Stimulated activated CD8-positive, alpha-beta memory T cell treated with anti-CD3 and anti-CD28 coated beads, Interleukin-15, amount 100 ng/mL, for 48 hours (primary cell): ENCODE measurements at regions not wholly inside any gene's neighbourhood (a gene's known extent, or its start where the extent isn't known, plus 50 kb on each side); places are given as distances from the start of the nearest gene placed in this dataset.

Experiments
- DNase-seq, 2 donors: peaks; one replicate each; pipeline ENCODE4 v3.0.0-alpha.2; 2020; ENCODE audit warnings: low read depth in 2 of 2

DNA sequence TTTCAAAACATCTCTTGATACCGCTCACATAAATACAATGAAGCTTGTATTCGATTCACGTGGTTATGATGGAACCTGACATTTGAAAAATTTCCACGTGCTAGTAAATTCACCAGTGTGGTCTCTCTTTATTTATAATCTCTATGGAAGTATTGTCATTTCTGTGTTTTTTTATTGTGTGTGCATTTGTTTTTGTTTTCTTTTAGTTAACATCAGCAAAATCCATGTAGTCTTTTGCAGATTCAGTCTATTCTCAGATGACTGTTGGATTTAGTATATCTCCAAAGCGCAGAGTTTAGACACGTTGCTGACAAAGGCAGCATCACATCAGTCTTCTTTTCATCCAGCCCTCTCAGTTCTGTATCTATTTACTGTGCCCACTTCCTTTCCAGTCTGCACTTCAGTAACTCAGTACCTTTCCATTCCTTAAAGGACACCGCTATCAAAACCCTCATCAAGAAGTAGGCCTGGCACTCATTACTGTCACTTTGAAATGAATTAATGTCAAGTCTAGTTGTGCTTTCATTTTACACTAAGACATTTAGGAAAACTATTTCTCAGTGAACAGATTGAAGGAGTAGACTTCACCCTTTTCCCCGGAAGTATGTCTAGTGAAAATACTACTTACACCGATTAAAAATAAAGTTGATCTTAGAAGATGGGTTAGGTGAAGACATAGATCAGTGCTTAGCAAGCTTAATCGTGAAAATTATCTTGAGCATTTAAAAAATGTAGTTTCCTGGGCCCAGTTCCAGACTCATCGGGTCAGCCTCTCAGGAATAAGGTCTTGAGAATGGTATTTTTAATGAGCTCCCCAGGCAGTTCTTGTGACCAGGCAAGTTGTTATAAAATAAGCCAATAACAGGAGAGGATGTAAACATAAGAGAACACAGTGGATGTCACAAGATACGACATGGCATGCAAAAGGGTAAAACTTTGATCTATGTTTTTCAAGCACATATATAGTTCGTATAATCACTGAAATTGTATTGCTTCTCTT, 506.8 kb upstream of the ZEB2 start:
- no peak for DNase-seq

DNA sequence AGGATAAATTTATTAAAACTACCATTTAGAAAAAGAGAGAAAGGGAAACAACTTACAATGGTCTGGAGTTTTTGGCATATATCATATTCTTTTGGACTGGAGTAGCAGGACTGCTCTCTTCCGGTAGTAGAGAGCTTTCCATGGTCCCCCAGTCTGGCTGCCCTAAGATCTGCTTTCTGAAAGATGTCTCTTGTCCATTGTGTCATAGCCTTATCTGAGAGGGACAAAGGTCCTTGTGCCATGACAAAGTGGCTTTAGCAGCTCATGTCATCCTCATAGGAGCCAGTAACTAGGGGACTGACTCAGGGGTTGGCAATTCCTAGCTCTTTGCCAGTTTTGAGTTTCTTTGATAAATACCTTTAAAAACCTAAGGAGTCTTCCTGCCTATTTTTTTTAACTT, 505.5 kb upstream of the ZEB2 start:
- DNase-seq = no peak

GRCh38 chr2:145023334-145023934, 503.5 kb upstream of the ZEB2 start:
- no peak for DNase-seq

DNA sequence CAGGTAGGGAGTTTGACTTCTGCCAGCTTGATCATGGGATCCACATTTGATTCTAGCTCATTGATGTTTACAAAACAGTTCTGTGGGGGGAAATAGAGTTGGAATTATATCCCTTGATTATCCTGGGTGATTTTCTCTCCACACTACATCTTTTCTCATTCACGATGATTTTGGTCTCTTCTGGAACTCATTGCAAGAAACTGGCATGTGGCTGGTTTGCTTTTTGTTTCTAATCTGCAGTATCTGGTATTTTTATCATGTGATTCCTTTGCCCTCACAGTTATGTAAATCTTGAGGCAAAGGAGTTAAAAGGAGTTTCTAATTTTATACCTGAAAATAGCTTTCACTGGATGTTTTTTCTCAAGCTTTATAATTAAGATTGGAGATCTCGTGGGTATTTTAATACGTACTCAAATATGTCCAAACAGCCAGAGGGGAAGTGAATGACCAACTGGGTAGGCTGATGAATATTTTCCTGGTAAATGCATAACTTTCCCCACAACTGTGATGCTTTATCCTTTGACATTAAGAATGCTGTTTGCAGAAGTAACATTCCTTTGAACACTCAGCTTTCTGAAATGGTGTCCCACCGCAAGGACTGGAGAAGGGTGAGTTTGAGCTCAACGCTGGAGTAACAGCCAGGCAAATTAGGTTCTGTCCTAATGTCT, 502.9 kb upstream of the ZEB2 start:
- no peak for DNase-seq

DNA sequence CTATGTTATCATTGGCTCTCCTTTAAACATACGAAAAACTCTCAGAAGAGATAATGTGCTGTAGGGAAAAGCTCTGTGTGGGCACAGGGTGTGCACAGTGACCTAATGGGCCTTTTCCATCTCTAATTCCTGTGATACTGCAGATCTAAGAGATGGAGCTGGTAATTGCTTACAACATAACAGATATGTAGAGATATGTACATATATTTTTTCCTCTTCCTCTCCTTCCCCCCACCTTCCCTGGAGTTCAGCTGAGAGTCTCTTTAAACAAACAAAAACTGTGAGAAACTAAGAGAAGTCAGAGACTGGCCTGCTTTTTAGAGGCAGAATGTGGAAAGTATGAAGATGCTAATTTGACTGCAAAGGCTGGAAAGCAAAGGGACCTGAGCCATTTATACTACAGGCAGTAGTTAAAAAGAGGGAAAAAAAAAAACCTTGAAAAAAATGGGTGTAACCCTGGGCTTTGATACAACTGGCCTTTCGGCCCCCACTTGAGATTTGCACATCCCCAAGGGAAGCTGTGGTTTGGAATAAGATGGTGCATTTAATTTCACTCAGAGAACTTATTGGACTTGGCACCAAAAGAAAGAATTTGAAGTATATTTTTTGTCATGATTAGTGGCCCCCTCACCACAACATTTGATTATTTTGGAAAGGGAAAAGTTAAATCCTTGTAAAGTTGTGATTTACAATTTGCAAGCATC, 502.2 kb upstream of the ZEB2 start:
- no peak for DNase-seq

DNA sequence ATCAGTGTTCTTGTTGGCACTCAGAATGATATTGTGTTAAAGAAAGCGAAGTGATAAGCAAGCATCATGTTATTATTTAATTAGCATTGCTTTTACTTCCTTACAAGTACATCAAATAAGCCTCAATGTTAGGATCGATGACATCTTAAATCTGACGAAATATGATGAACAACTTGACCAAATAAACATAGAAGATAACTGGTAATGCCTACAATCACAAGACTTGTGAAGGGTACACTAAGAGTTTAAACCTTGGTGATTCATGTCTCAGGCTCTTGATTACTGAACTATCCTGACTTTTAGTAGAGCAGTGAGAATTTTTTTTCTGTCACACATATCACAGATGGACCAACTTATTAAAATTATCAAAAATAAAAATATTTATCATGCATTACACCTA, 500.8 kb upstream of the ZEB2 start:
- no peak for DNase-seq

DNA sequence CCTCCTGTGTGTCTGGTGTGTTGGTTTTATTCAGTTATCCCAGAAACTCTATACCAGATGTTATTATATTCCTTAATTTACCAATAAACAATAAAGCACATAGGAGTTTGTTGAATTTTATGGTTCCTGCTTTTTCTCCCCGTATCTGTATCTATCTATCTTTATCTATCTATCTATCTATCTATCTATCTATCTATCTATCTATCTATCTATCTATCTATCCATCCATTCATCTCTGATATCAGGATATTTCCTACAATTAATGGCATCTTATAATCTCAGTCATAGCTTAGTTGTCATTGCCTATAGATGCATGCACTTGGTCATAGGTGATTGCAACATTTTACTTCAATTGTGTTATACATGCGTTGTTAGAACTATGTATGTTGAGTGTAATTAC, 500.2 kb upstream of the ZEB2 start:
- DNase-seq = no peak

GRCh38 chr2:145018502-145018901, 498.6 kb upstream of the ZEB2 start:
- no peak for DNase-seq

DNA sequence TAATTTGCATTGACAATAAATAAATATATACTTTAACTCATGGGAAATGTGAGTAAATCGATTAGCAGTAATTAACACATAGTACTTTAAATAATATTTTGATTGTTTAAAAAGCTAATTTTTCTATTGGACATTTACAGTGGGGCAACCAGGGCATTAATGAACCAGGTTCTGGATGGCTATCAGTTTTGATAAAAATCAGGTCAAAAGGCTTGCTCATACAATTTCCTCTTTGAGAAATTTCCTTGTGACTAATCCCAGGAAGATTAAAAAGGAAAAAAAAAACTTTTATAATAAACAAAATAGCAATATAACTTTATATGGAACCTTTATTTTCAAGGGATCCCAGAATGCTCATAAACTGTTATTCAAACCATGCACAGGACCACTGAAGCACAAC, 497.2 kb upstream of the ZEB2 start:
- no peak for DNase-seq

GRCh38 chr2:145016711-145017110, 496.8 kb upstream of the ZEB2 start:
- no peak for DNase-seq

GRCh38 chr2:145015561-145015960, 495.6 kb upstream of the ZEB2 start:
- no peak for DNase-seq

GRCh38 chr2:145012806-145013205, 492.9 kb upstream of the ZEB2 start:
- no peak for DNase-seq

- DNase-seq = no peak
These were observed 492.3 kb upstream of the ZEB2 start for GRCh38 chr2:145012214-145012670.

GRCh38 chr2:145010635-145011034, 490.7 kb upstream of the ZEB2 start:
- DNase-seq = no peak

GRCh38 chr2:145007960-145008263, 488.0 kb upstream of the ZEB2 start:
- no peak for DNase-seq

GRCh38 chr2:145007093-145007959, 487.4 kb upstream of the ZEB2 start:
- DNase-seq = no peak

DNA sequence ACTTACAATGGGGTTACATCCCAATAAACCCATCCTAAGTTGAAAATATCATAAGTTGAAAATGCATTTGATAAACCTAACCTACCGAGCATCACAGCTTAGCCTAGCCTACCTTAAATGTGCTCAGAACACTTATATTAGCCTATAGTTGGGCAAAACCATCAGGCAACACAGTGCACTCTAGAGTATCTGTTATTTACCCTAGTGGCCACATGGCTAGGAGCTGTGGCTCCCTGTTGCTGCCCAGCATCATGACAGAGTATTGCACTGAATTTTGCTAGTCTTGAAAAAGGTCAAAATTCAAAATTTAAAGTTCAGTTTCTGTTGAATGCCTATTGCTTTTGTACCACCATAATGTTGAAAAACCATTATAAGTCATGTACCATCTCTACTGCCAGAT, 482.7 kb upstream of the ZEB2 start:
- DNase-seq = no peak

DNA sequence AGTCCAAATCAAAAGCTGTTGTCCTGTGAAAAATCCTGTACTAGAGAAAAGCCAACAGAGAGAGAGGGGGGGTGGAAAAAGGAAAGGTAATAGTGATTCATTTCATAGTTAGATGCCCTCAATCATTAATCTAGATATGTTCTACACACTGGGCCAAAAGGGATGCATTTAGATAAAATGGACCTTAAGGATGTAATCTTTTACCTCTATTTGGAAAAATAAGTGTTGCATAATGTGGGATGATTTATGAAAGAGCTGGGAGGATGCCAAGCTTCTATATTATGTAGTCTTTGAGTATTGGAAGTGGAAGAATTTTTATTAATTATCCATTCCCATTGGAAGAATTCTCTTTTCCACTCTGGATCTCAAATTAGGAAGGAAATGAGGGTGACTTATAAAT, 480.5 kb upstream of the ZEB2 start:
- no peak for DNase-seq

GRCh38 chr2:144999936-145000335, 480.0 kb upstream of the ZEB2 start:
- DNase-seq = no peak

DNA sequence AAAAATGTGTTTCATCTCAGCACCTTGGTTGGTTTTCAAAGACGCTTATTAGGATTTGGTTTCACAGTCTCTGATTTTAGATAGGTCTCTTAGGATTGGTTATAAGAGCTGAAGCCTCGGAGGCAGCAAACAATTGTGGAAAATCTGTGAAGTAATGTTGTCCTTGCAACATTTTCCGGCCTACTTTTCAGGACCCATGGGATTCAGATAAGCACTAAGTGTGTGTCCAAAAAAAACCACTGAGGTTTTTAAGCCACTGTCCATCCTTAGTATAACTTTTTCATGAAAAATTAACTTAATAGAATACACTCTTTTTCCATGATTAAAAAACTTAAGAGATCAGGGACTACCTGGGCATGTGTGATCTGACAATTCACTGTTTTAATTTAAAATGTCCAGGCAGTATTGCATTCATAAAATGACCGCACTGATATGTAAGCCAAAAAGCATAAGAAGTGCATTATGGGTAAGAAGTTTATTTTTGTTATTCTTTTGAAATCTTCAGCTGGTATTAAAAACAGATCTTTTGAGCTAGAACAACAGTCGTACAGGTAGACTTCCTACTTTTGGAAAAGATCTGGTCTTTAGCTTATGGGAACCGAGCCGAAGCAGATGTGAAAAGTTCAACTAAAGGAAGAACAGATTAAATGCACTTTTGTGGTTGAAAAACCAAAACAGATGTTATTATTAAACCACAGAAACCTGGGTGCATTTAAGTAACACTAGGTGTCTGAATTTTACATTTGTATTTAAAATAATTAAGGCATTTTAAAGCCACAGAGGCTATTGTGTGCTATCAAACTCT, 479.4 kb upstream of the ZEB2 start:
- no peak for DNase-seq
